ENCODE measurements at regions not wholly inside any gene's neighbourhood (a gene's known extent, or its start where the extent isn't known, plus 50 kb on each side); places are given as distances from the start of the nearest gene placed in this dataset.

- Histone ChIP-seq H3K9ac (no peak overlapping the region), H2AFZ (replicated peaks) (no peak overlapping the region), H3K4me3 (no peak overlapping the region), H3K4me2 (no peak overlapping the region), H3F3A (ENCODE audit: low read depth) (no peaks in the 10 kb centered on the region), H3K4me1 (no peaks in the 10 kb centered on the region), H3K27me3 (no peaks in the 10 kb centered on the region), H3K79me2 (ENCODE audit: low read depth) (no peaks in the 10 kb centered on the region), H3K36me3 (no peaks in the 10 kb centered on the region), H4K20me1 (ENCODE audit: low read depth) (no peaks in the 10 kb centered on the region), H3K27ac (no peak overlapping the region), H3K9me3 (ENCODE audit: low read depth) (no peaks in the 10 kb centered on the region)
- Mint-ChIP-seq H3K9me3 (no peaks in the 10 kb centered on the region), H3K36me3 (no peaks in the 10 kb centered on the region), H3K27me3 (ENCODE audit: insufficient read depth, low read depth) (peaks cover 23% of the 10 kb centered on the region), H3K4me1 (peaks cover 31% of the 10 kb centered on the region), H3K4me3 (no peak overlapping the region), H3K27ac (peak overlapping the region; percentile 12)
- TF ChIP-seq EZH2 (IDR thresholded peaks at IDR 0.05) (no peak), EZH2phosphoT487 (IDR thresholded peaks at IDR 0.05) (no peak), CTCF (IDR thresholded peaks at IDR 0.05) (no peak)
- DNase-seq (ENCODE audit: low spot score), result no peak
Measured at GRCh38 chr11:115710980-115711379, 206.8 kb upstream of the CADM1 start.

GRCh38 chr11:115710426-115710825 lies 206.2 kb upstream of the CADM1 start:
- no peak for DNase-seq (ENCODE audit: low spot score)
- peaks cover 19% of the 10 kb centered on the region for H3K27me3 Mint-ChIP-seq (ENCODE audit: insufficient read depth, low read depth)
- no peak for TF ChIP-seq EZH2phosphoT487 (IDR thresholded peaks at IDR 0.05)
- no peaks in the 10 kb centered on the region for H3K36me3 Mint-ChIP-seq
- Histone ChIP-seq H3K36me3 (no peaks in the 10 kb centered on the region), H3K4me1 (no peaks in the 10 kb centered on the region), H3K27me3 (no peaks in the 10 kb centered on the region), H3K27ac (no peak overlapping the region), H4K20me1 (ENCODE audit: low read depth) (no peaks in the 10 kb centered on the region), H3K4me3 (no peak overlapping the region), H3K9ac (no peak overlapping the region), H3K9me3 (ENCODE audit: low read depth) (no peaks in the 10 kb centered on the region), H3K4me2 (no peak overlapping the region), H3F3A (ENCODE audit: low read depth) (no peaks in the 10 kb centered on the region), H2AFZ (replicated peaks) (no peak overlapping the region), H3K79me2 (ENCODE audit: low read depth) (no peaks in the 10 kb centered on the region)
- H3K4me3 Mint-ChIP-seq, result no peak overlapping the region
- H3K9me3 Mint-ChIP-seq, result peaks cover under 1% of the 10 kb centered on the region
- H3K4me1 Mint-ChIP-seq, result peaks cover 31% of the 10 kb centered on the region
- H3K27ac Mint-ChIP-seq, result no peak overlapping the region

- Mint-ChIP-seq H3K4me1 (peaks cover 31% of the 10 kb centered on the region), H3K27ac (peak overlapping the region; percentile 2), H3K36me3 (no peaks in the 10 kb centered on the region), H3K4me3 (no peak overlapping the region), H3K9me3 (peaks cover 9% of the 10 kb centered on the region), H3K27me3 (ENCODE audit: insufficient read depth, low read depth) (peaks cover 15% of the 10 kb centered on the region)
- no peak overlapping the region for H3K9ac ChIP-seq
- no peak overlapping the region for H3K4me2 ChIP-seq
- H3K4me3 ChIP-seq, result no peak overlapping the region
- H3K9me3 ChIP-seq (ENCODE audit: low read depth), result no peaks in the 10 kb centered on the region
- H3F3A ChIP-seq (ENCODE audit: low read depth), result no peaks in the 10 kb centered on the region
- no peaks in the 10 kb centered on the region for H3K79me2 ChIP-seq (ENCODE audit: low read depth)
- no peak for DNase-seq (ENCODE audit: low spot score)
- no peaks in the 10 kb centered on the region for H3K27me3 ChIP-seq
- no peak overlapping the region for H3K27ac ChIP-seq
- TF ChIP-seq CTCF (IDR thresholded peaks at IDR 0.05), result no peak
- no peak for TF ChIP-seq EZH2 (IDR thresholded peaks at IDR 0.05)
- no peak for TF ChIP-seq EZH2phosphoT487 (IDR thresholded peaks at IDR 0.05)
- H2AFZ ChIP-seq (replicated peaks), result no peak overlapping the region
- H3K4me1 ChIP-seq, result no peaks in the 10 kb centered on the region
- no peaks in the 10 kb centered on the region for H3K36me3 ChIP-seq
- no peaks in the 10 kb centered on the region for H4K20me1 ChIP-seq (ENCODE audit: low read depth)
Measured at GRCh38 chr11:115709297-115709696, 205.1 kb upstream of the CADM1 start.

- no peak overlapping the region for H2AFZ ChIP-seq (replicated peaks)
- no peaks in the 10 kb centered on the region for H3K9me3 ChIP-seq (ENCODE audit: low read depth)
- no peaks in the 10 kb centered on the region for H4K20me1 ChIP-seq (ENCODE audit: low read depth)
- no peaks in the 10 kb centered on the region for H3K36me3 ChIP-seq
- peaks cover 19% of the 10 kb centered on the region for H3K27me3 Mint-ChIP-seq (ENCODE audit: insufficient read depth, low read depth)
- H3K4me3 Mint-ChIP-seq, result no peak overlapping the region
- H3K4me1 ChIP-seq, result no peaks in the 10 kb centered on the region
- no peak overlapping the region for H3K9ac ChIP-seq
- H3K27ac ChIP-seq, result no peak overlapping the region
- H3K27ac Mint-ChIP-seq, result no peak overlapping the region
- H3K4me3 ChIP-seq, result no peak overlapping the region
- H3F3A ChIP-seq (ENCODE audit: low read depth), result no peaks in the 10 kb centered on the region
- H3K4me2 ChIP-seq, result no peak overlapping the region
- no peaks in the 10 kb centered on the region for H3K79me2 ChIP-seq (ENCODE audit: low read depth)
- TF ChIP-seq EZH2phosphoT487 (IDR thresholded peaks at IDR 0.05), result no peak
- TF ChIP-seq EZH2 (IDR thresholded peaks at IDR 0.05), result no peak
- no peak for TF ChIP-seq CTCF (IDR thresholded peaks at IDR 0.05)
- H3K4me1 Mint-ChIP-seq, result peaks cover 35% of the 10 kb centered on the region
- no peaks in the 10 kb centered on the region for H3K36me3 Mint-ChIP-seq
- DNase-seq (ENCODE audit: low spot score), result no peak
- H3K27me3 ChIP-seq, result no peaks in the 10 kb centered on the region
- peaks cover 17% of the 10 kb centered on the region for H3K9me3 Mint-ChIP-seq
Measured at GRCh38 chr11:115707180-115707905, 203.1 kb upstream of the CADM1 start.
